Uterus (tissue), 3 donors: ENCODE measurements at regions not wholly inside any gene's neighbourhood (a gene's known extent, or its start where the extent isn't known, plus 50 kb on each side); places are given as distances from the start of the nearest gene placed in this dataset.

Experiments
- DNase-seq, 2 donors: peaks; one replicate each; pipeline ENCODE4 v3.0.0-alpha.2; 2019 to 2020
- H3K27ac ChIP-seq, 2 donors: fragments of 200-600 bp; sonication (generic); 1 replicate in 1 of 2; 2 replicates in 1 of 2; pipeline ENCODE4 v1.5.1; 2016 to 2018
- H3K27me3 ChIP-seq, 2 donors: fragments of 200-600 bp; sonication (generic); one replicate each; pipeline ENCODE4 v1.5.1; 2018 to 2019; ENCODE audit warnings: control low read depth in 1 of 2
- H3K36me3 ChIP-seq, 2 donors: fragments of 200-600 bp; sonication (generic); one replicate each; pipeline ENCODE4 v1.5.1; 2019; ENCODE audit warnings: control low read depth in 1 of 2
- H3K4me1 ChIP-seq, 2 donors: fragments of 200-600 bp; sonication (generic); one replicate each; pipeline ENCODE4 v1.5.1; 2018 to 2019; ENCODE audit warnings: control low read depth in 1 of 2
- H3K4me3 ChIP-seq, 2 donors: fragments of 200-600 bp; sonication (generic); 1 replicate in 1 of 2; 2 replicates in 1 of 2; pipeline ENCODE4 v1.5.1; 2018 to 2019; ENCODE audit warnings: mild to moderate bottlenecking in 1 of 2
- H3K9me3 ChIP-seq, 2 donors: fragments of 200-600 bp; sonication (generic); one replicate each; pipeline ENCODE4 v1.5.1; 2019; ENCODE audit warnings: control low read depth in 1 of 2
- POLR2A ChIP-seq, 2 donors: fragments of 450-650 bp; IDR thresholded peaks; one replicate each; pipeline ENCODE4 v1.6.1; 2016; ENCODE audit warnings: antibody characterized with exemption in 2 of 2, mild to moderate bottlenecking in 1 of 2, moderate library complexity in 1 of 2
- intact Hi-C: fragments of 100-400 bp; cut with DNase I; formaldehyde crosslinking; loops from one replicate; pipeline ENCODE4 v1.15.1; 2023; ENCODE audit warnings: low total_unique reads
- TF ChIP-seq, protein P1 (sequence below), 4 experiments: fragments of 200-600 bp in 2 of 4; fragments of 450-650 bp in 2 of 4; sonication (generic) in 2 of 4; IDR thresholded peaks; one replicate each; pipeline ENCODE4 v1.5.1; 2016 to 2019; ENCODE audit warnings: antibody characterized with exemption in 4 of 4, mild to moderate bottlenecking in 2 of 4, moderate library complexity in 1 of 4
- donor health status: DM: yes; HTN: yes; CAD: no.

DNA sequence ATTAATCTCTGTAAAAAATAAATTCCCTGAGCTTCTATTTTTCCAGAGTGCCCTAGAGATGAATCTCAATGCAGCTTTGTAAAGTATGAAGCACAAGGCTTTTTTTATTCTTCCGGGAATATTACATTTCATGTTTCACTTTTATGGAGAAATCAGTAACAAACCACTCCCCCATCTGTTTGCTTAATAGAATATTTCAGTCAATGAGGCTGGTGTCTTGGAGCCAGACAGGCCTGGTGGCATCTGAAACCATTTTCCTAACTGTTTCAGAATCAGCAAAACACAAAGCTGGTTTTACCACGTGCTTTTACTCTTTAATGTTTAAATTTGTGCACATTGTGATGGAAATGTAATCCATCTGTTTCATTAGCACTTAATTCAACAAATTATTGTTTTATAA, 400.8 kb upstream of the HSF2 start:
- H3K27ac ChIP-seq, result no peak overlapping the region
- no peak overlapping the region for H3K4me3 ChIP-seq
- no peaks in the 10 kb centered on the region for H3K27me3 ChIP-seq
- intact Hi-C loops, result no loop called here
- TF ChIP-seq, protein P1, sequence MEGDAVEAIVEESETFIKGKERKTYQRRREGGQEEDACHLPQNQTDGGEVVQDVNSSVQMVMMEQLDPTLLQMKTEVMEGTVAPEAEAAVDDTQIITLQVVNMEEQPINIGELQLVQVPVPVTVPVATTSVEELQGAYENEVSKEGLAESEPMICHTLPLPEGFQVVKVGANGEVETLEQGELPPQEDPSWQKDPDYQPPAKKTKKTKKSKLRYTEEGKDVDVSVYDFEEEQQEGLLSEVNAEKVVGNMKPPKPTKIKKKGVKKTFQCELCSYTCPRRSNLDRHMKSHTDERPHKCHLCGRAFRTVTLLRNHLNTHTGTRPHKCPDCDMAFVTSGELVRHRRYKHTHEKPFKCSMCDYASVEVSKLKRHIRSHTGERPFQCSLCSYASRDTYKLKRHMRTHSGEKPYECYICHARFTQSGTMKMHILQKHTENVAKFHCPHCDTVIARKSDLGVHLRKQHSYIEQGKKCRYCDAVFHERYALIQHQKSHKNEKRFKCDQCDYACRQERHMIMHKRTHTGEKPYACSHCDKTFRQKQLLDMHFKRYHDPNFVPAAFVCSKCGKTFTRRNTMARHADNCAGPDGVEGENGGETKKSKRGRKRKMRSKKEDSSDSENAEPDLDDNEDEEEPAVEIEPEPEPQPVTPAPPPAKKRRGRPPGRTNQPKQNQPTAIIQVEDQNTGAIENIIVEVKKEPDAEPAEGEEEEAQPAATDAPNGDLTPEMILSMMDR (IDR thresholded peaks at IDR 0.05), result no peak
- TF ChIP-seq POLR2A (IDR thresholded peaks at IDR 0.05), result no peak
- H3K9me3 ChIP-seq, result no peaks in the 10 kb centered on the region
- no peaks in the 10 kb centered on the region for H3K36me3 ChIP-seq
- DNase-seq, result no peak
- H3K4me1 ChIP-seq, result no peaks in the 10 kb centered on the region

DNA sequence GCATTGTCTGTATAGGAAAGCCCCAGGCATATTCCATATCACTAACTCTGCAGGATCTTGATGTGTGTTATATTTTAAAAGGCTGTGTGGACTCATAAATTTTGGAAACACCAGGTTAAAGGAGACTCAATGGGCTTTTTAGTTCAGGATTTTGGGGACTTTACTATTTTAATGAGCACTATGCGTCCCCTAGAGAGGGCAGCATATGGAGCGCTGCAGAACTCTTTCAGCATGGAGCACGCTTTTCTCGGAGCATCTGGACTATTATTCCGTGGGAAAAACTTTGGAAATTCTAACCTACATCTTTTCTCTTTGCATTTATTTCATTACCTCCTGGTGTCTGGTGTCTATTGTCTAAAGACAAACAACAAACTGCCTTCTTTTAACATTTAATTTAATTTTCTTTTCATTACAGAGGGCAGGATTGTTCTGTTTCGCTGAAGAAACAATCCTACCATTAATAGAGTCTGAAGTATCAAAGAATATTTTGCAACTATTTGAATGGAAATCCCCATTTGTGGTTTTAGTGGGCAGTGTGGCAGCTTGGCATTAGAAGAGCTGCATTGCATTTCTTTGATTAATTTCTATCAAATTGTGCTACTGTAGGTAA, 399.9 kb upstream of the HSF2 start:
- H3K9me3 ChIP-seq, result no peaks in the 10 kb centered on the region
- no peak overlapping the region for H3K4me3 ChIP-seq
- H3K4me1 ChIP-seq, result no peaks in the 10 kb centered on the region
- H3K36me3 ChIP-seq, result no peaks in the 10 kb centered on the region
- intact Hi-C loops, result no loop called here
- no peak for TF ChIP-seq POLR2A (IDR thresholded peaks at IDR 0.05)
- TF ChIP-seq, protein P1 (IDR thresholded peaks at IDR 0.05), result no peak
- no peak overlapping the region for H3K27ac ChIP-seq
- no peaks in the 10 kb centered on the region for H3K27me3 ChIP-seq
- DNase-seq, result no peak

DNA sequence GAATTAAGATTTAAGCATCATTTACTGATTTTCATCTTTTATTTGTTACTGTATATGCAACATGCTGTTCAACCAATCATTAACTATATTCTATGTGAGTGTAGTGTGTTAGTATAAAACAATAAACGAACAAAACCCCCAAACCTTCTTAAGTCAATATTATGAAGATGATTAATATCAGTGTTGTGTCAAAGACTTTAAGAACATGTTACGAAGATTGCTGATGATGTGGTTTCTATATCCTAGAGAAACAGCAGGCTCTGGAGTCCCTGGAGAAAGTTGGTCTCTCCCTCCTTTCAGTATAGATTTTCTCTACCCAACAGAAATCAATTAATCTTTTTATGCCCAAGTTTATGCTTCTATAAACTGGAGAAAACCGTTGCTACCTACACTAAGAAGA, 393.8 kb upstream of the HSF2 start:
- Histone ChIP-seq H3K9me3 (no peaks in the 10 kb centered on the region), H3K27ac (no peak overlapping the region), H3K4me1 (no peaks in the 10 kb centered on the region), H3K4me3 (no peak overlapping the region), H3K27me3 (no peaks in the 10 kb centered on the region), H3K36me3 (no peaks in the 10 kb centered on the region)
- intact Hi-C loops, result no loop called here
- no peak for TF ChIP-seq POLR2A (IDR thresholded peaks at IDR 0.05)
- TF ChIP-seq, protein P1 (IDR thresholded peaks at IDR 0.05), result no peak
- DNase-seq, result no peak

DNA sequence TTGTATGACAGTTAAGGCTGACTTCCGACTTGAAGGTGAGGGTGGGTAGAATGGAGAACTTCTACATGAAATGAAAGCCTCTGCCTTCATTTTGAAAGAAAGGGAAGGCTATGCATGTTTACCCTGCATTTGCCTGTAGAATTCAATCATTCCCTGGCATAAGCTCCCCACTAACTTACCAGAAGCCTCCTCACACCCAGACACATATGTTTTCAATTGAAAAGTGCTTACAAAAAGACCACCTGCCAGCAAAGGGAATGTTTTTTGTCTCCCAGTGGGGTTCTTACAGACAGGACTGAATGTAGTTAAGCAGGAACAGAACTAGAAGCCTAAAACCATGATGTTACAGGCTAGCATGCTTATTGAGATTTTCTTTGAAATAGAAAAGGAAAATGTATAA, 392.1 kb upstream of the HSF2 start:
- TF ChIP-seq, protein P1 (IDR thresholded peaks at IDR 0.05), result no peak
- TF ChIP-seq POLR2A (IDR thresholded peaks at IDR 0.05), result no peak
- intact Hi-C loops, result no loop called here
- Histone ChIP-seq H3K4me1 (no peaks in the 10 kb centered on the region), H3K4me3 (no peak overlapping the region), H3K9me3 (no peaks in the 10 kb centered on the region), H3K27ac (no peak overlapping the region), H3K36me3 (no peaks in the 10 kb centered on the region), H3K27me3 (no peaks in the 10 kb centered on the region)
- no peak for DNase-seq

DNA sequence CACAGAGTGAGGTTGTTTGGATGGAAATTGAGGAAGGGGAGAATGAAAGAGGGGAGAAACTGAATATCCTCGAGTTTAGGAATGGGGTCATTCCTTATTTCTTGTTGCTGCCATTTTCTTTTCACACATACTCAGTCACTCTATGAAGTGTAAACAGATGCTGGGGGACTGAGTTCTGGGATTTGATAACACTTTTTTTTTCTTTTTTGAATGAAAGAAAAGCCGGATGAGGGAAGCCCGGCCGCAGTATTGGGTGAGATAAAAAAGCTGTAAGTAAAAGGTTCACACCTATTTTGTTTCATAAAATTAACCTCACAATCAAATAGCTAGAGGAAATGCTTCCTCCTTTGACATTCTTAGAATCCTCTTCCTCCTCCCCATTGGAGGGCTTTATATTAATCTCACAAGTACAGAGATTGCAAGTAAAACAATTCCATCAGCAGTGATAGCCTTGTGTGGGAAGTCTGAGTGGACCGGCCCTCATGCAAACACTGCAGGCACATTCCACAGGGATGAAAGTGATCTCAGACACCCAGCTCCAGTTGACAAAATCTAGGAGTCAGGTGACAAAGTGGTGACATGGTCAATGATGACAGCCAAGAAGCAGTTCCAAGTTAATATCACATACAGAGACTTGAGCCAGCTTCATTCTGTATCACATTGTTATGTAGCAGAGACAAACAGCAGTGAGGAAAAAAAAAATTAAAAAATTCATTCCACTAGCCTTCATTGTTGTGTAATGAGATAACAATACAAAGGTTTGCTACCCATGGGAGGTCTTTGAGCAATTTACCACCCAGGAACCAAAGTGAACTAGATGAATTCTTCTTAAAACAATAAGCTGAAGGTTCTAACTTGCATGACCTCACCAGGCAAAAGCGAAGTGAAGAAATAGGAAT, 391.1 kb upstream of the HSF2 start:
- no peak overlapping the region for H3K27ac ChIP-seq
- TF ChIP-seq, protein P1 (IDR thresholded peaks at IDR 0.05), result no peak
- no peak for TF ChIP-seq POLR2A (IDR thresholded peaks at IDR 0.05)
- H3K4me3 ChIP-seq, result no peak overlapping the region
- no peaks in the 10 kb centered on the region for H3K9me3 ChIP-seq
- no peaks in the 10 kb centered on the region for H3K27me3 ChIP-seq
- no peak for DNase-seq
- intact Hi-C loops, result no loop called here
- H3K4me1 ChIP-seq, result no peaks in the 10 kb centered on the region
- no peaks in the 10 kb centered on the region for H3K36me3 ChIP-seq
